Retinal pigment epithelial cell (primary cell): ENCODE measurements at regions not wholly inside any gene's neighbourhood (a gene's known extent, or its start where the extent isn't known, plus 50 kb on each side); places are given as distances from the start of the nearest gene placed in this dataset.

Experiments used
- DNase-seq: peaks from one replicate; pipeline ENCODE4 v3.0.0-alpha.2; 2010; ENCODE audit warnings: low read depth
- H3K4me3 ChIP-seq: 2 replicates; pipeline ENCODE4 v1.5.1; 2011; ENCODE audit warnings: mild to moderate bottlenecking, low read length, control low read depth, moderate library complexity
- CTCF ChIP-seq: conservative IDR thresholded peaks from 2 replicates; pipeline ENCODE4 v1.5.1; 2011; ENCODE audit warnings: low read depth, low read length, control low read depth, inconsistent platforms

GRCh38 chr17:71989117-71989516, 131.7 kb upstream of the SOX9 start:
- no peak for DNase-seq
- TF ChIP-seq CTCF: no peak
- no peak overlapping the region for H3K4me3 ChIP-seq

- DNase-seq: no peak
- TF ChIP-seq CTCF: no peak
- no peak overlapping the region for H3K4me3 ChIP-seq
Measured at GRCh38 chr17:71993363-71993762, 127.5 kb upstream of the SOX9 start.

GRCh38 chr17:71995590-71995989, 125.2 kb upstream of the SOX9 start:
- TF ChIP-seq CTCF: no peak
- no peak overlapping the region for H3K4me3 ChIP-seq
- no peak for DNase-seq

- no peak overlapping the region for H3K4me3 ChIP-seq
- no peak for TF ChIP-seq CTCF
- no peak for DNase-seq
Measured at GRCh38 chr17:72004011-72004427, 116.8 kb upstream of the SOX9 start.

GRCh38 chr17:72004611-72005331, 116.0 kb upstream of the SOX9 start:
- H3K4me3 ChIP-seq: no peak overlapping the region
- TF ChIP-seq CTCF: no peak
- no peak for DNase-seq

GRCh38 chr17:72005332-72006163, 115.3 kb upstream of the SOX9 start:
- no peak overlapping the region for H3K4me3 ChIP-seq
- TF ChIP-seq CTCF: no peak
- DNase-seq: no peak
